ENCODE measurements at regions not wholly inside any gene's neighbourhood (a gene's known extent, or its start where the extent isn't known, plus 50 kb on each side); places are given as distances from the start of the nearest gene placed in this dataset.

- H3K79me2 ChIP-seq (ENCODE audit: insufficient read depth, low read length): no peaks in the 10 kb centered on the region
- H3K27me3 ChIP-seq (ENCODE audit: control insufficient read depth in 1 of 2, insufficient read depth in 2 of 2, low read length in 2 of 2): no peaks in the 10 kb centered on the region
- H3K4me1 ChIP-seq (ENCODE audit: insufficient read depth, low read length): peaks cover 39% of the 10 kb centered on the region
- H3K4me2 ChIP-seq (ENCODE audit: low read depth, low read length): no peak overlapping the region
- no TSS peak for BruUV-seq (replicated peaks)
- no peak for TF ChIP-seq NFIC (IDR thresholded peaks at IDR 0.05; ENCODE audit: low read length)
- no peak for TF ChIP-seq ATAD3A (CRISPR knock-in tag; IDR thresholded peaks at IDR 0.05)
- no peak for TF ChIP-seq HBP1 (CRISPR knock-in tag; IDR thresholded peaks at IDR 0.05; ENCODE audit: low read depth)
- TF ChIP-seq FIP1L1 (IDR thresholded peaks at IDR 0.05; ENCODE audit: borderline replicate concordance, insufficient read depth, low read depth, low read length): no peak
- TF ChIP-seq ZNF570 (CRISPR knock-in tag; IDR thresholded peaks at IDR 0.05; ENCODE audit: borderline replicate concordance): no peak
- TF ChIP-seq KLF11 (CRISPR knock-in tag; IDR thresholded peaks at IDR 0.05): no peak
- TF ChIP-seq ZNF292 (CRISPR knock-in tag; IDR thresholded peaks at IDR 0.05; ENCODE audit: borderline replicate concordance, low read depth): no peak
- TF ChIP-seq REL (CRISPR knock-in tag; conservative IDR thresholded peaks at IDR 0.05): no peak
- TF ChIP-seq SP2 (CRISPR knock-in tag; IDR thresholded peaks at IDR 0.05): no peak
- no peak for TF ChIP-seq ESRRA (CRISPR knock-in tag; IDR thresholded peaks at IDR 0.05; ENCODE audit: low read depth)
- TF ChIP-seq KLF6 (CRISPR knock-in tag; IDR thresholded peaks at IDR 0.05): no peak
- no peak for TF ChIP-seq NKX3-1 (CRISPR knock-in tag; IDR thresholded peaks at IDR 0.05)
- TF ChIP-seq TBP (CRISPR knock-in tag; IDR thresholded peaks at IDR 0.05): no peak
- TF ChIP-seq RBM39 (IDR thresholded peaks at IDR 0.05; ENCODE audit: low read depth, low read length, poor library complexity, severe bottlenecking): no peak
- in situ Hi-C loops (cut with HindIII; ENCODE audit: extremely low pct_ligation_motif_present, low pct_unique_long_range_greater_than_20kb) (no loop called here), intact Hi-C loops (cut with micrococcal nuclease; ENCODE audit: unreplicated experiment) (no loop called here)
- CTCF ChIA-PET (ENCODE audit: low intra/inter-chr PET ratio, low total read pairs): no interaction called here
- no peaks in the 10 kb centered on the region for H4K20me1 ChIP-seq (ENCODE audit: insufficient read depth, low read length)
- no peak overlapping the region for H3K9ac ChIP-seq (ENCODE audit: insufficient read depth, low read depth, low read length)
- POLR2A ChIA-PET: no interaction called here
- ATAC-seq: no peak
- no peaks in the 10 kb centered on the region for H3K9me3 ChIP-seq (ENCODE audit: low read length)
- no peak for FAIRE-seq
- H3K36me3 ChIP-seq (replicated peaks in 1 of 2; ENCODE audit: control insufficient read depth in 1 of 2, insufficient read depth in 2 of 2, low read length in 2 of 2): no peaks in the 10 kb centered on the region
- H3K27ac ChIP-seq (ENCODE audit: extremely low read length, insufficient read depth, low read length): no peak overlapping the region
- no peak overlapping the region for H3K4me3 ChIP-seq (replicated peaks in 1 of 3; ENCODE audit: insufficient read depth in 1 of 3, low read depth in 2 of 3, low read length in 3 of 3)
- H2AFZ ChIP-seq (ENCODE audit: low read length): no peak overlapping the region
- DNase-seq (ENCODE audit: low spot score): no peak
- WGBS (ENCODE audit: low lambda C conversion rate): 75% methylated on average over 1 of the region's 1 CpG
Measured at GRCh38 chr3:31417486-31417885, 115.2 kb upstream of the STT3B start.

All from HepG2 (cell line).